H1 (cell line): ENCODE measurements at regions not wholly inside any gene's neighbourhood (a gene's known extent, or its start where the extent isn't known, plus 50 kb on each side); places are given as distances from the start of the nearest gene placed in this dataset.

Experiments used
- CTCF ChIA-PET: fragments of 300-600 bp; sonication (Branson Sonifier 250); formaldehyde crosslinking; loops from one replicate; lab custom pipeline; 2021; ENCODE audit not compliant: partially characterized antibody; lab: Charles Lee
- POLR2A ChIA-PET: fragments of 300-600 bp; sonication (Branson Sonifier 250); formaldehyde crosslinking; loops from one replicate; lab custom pipeline; 2021; ENCODE audit warnings: inconsistent platforms; ENCODE audit not compliant: partially characterized antibody; lab: Charles Lee
- DNase-seq, 2 experiments: peaks; one replicate each; pipeline versions ENCODE4 v3.0.0 to v3.0.0-alpha.2; 2010 to 2022; ENCODE audit warnings: low spot score in 2 of 2, low read depth in 1 of 2, mixed read lengths in 1 of 2
- FAIRE-seq: peaks from 2 replicates; lab custom pipeline; 2011; peaks lifted over from hg19 to GRCh38; lab: Jason Lieb, UNC
- H2AFZ ChIP-seq: 2 replicates; pipeline ENCODE4 v1.8.1; 2012; ENCODE audit warnings: low read length, inconsistent platforms
- H2AK5ac ChIP-seq: 2 replicates; pipeline ENCODE4 v1.6.1; 2013; ENCODE audit warnings: low read depth, low read length
- H2BK120ac ChIP-seq: replicated peaks from 2 replicates; pipeline ENCODE3; 2013; ENCODE audit warnings: low read depth, low read length, inconsistent platforms
- H2BK12ac ChIP-seq: 2 replicates; pipeline ENCODE4 v1.6.1; 2013; ENCODE audit warnings: low read depth, low read length
- H2BK15ac ChIP-seq: 2 replicates; pipeline ENCODE4 v1.6.1; 2013; ENCODE audit warnings: low read length
- H2BK20ac ChIP-seq: 2 replicates; pipeline ENCODE4 v1.6.1; 2013; ENCODE audit warnings: low read length
- H2BK5ac ChIP-seq: 2 replicates; pipeline ENCODE4 v1.6.1; 2013; ENCODE audit warnings: low read depth, low read length
- H3K14ac ChIP-seq: 2 replicates; pipeline ENCODE4 v1.6.1; 2013; ENCODE audit warnings: inconsistent platforms; ENCODE audit not compliant: insufficient read length
- H3K18ac ChIP-seq: 2 replicates; pipeline ENCODE4 v1.6.1; 2013; ENCODE audit warnings: low read length; ENCODE audit errors: extremely low read depth
- H3K23ac ChIP-seq: 2 replicates; pipeline ENCODE4 v1.6.1; 2013; ENCODE audit warnings: inconsistent platforms; ENCODE audit not compliant: insufficient read length
- H3K23me2 ChIP-seq: 2 replicates; pipeline ENCODE4 v1.6.1; 2013; ENCODE audit warnings: low read depth, low read length
- H3K27ac ChIP-seq: 2 replicates; pipeline ENCODE4 v1.6.1; 2011; ENCODE audit warnings: low read depth, low read length, inconsistent platforms
- H3K27me3 ChIP-seq, 4 experiments: replicated peaks in 1 of 4; 1 replicate in 1 of 4; 2 replicates in 3 of 4; pipeline versions ENCODE4 v1.6.1 to v1.8.1; 2011 to 2013; ENCODE audit warnings: low read length in 3 of 4, mild to moderate bottlenecking in 3 of 4, inconsistent platforms in 2 of 4, mixed read lengths in 2 of 4, moderate library complexity in 1 of 4; ENCODE audit not compliant: control insufficient read depth in 3 of 4, insufficient read depth in 3 of 4; ENCODE audit errors: extremely low read depth in 1 of 4
- H3K36me3 ChIP-seq, 4 experiments: 2 replicates each; pipeline versions ENCODE4 v1.6.1 to v1.8.1; 2011 to 2013; ENCODE audit warnings: mild to moderate bottlenecking in 4 of 4, low read length in 3 of 4, moderate library complexity in 2 of 4, control low read depth in 1 of 4, inconsistent platforms in 1 of 4; ENCODE audit not compliant: insufficient read depth in 4 of 4, control insufficient read depth in 2 of 4
- H3K4ac ChIP-seq: replicated peaks from 2 replicates; pipeline ENCODE3; 2013; ENCODE audit warnings: low read length, low read depth, mixed read lengths, inconsistent platforms; ENCODE audit not compliant: insufficient read length
- H3K4me1 ChIP-seq, 4 experiments: replicated peaks in 1 of 4; 1 replicate in 1 of 4; 2 replicates in 3 of 4; pipeline versions ENCODE4 v1.6.1 to v1.8.1; 2011 to 2013; ENCODE audit warnings: low read length in 3 of 4, inconsistent platforms in 2 of 4, mixed read lengths in 1 of 4; ENCODE audit not compliant: insufficient read depth in 4 of 4, control insufficient read depth in 3 of 4
- H3K4me2 ChIP-seq, 2 experiments: 2 replicates each; pipeline versions ENCODE4 v1.6.1 to v1.8.1; 2011 to 2013; ENCODE audit warnings: low read depth in 2 of 2, low read length in 2 of 2, control low read depth in 1 of 2, inconsistent platforms in 1 of 2, mild to moderate bottlenecking in 1 of 2; ENCODE audit not compliant: insufficient read depth in 1 of 2
- H3K4me3 ChIP-seq, 4 experiments: fragments of 200-600, 300-600 bp in 1 of 4; sonication (generic), shearing (Covaris generic), sonication (Bioruptor Twin) in 1 of 4; 2 replicates each; pipeline versions ENCODE4 v1.5.1 to v1.8.1; 2011 to 2016; ENCODE audit warnings: low read length in 4 of 4, low read depth in 3 of 4, control low read depth in 2 of 4, inconsistent platforms in 2 of 4, mild to moderate bottlenecking in 2 of 4, mixed read lengths in 1 of 4, moderate library complexity in 1 of 4; ENCODE audit not compliant: insufficient read depth in 2 of 4; ENCODE audit errors: extremely low read depth in 1 of 4
- H3K56ac ChIP-seq: replicated peaks from 2 replicates; pipeline ENCODE3; 2013; ENCODE audit warnings: low read depth, mild to moderate bottlenecking, mixed read lengths, low read length, inconsistent platforms; ENCODE audit not compliant: insufficient read length
- H3K79me1 ChIP-seq: 2 replicates; pipeline ENCODE4 v1.6.1; 2013; ENCODE audit warnings: low read depth, low read length, control low read depth
- H3K79me2 ChIP-seq, 2 experiments: 2 replicates each; pipeline versions ENCODE4 v1.6.1 to v1.8.1; 2012 to 2013; ENCODE audit warnings: low read length in 2 of 2, mild to moderate bottlenecking in 2 of 2, inconsistent platforms in 1 of 2; ENCODE audit not compliant: insufficient read depth in 2 of 2, control insufficient read depth in 1 of 2
- H3K9ac ChIP-seq, 4 experiments: replicated peaks in 1 of 4; 1 replicate in 1 of 4; 2 replicates in 3 of 4; pipeline versions ENCODE4 v1.6.1 to v1.8.1; 2011 to 2013; ENCODE audit warnings: low read depth in 3 of 4, low read length in 3 of 4, control low read depth in 2 of 4, mild to moderate bottlenecking in 2 of 4, moderate library complexity in 2 of 4, inconsistent platforms in 1 of 4; ENCODE audit errors: extremely low read depth in 1 of 4
- H3K9me3 ChIP-seq, 2 experiments: 2 replicates each; pipeline versions ENCODE4 v1.6.1 to v1.8.1; 2012 to 2013; ENCODE audit warnings: mild to moderate bottlenecking in 2 of 2, moderate library complexity in 2 of 2, control low read depth in 1 of 2, inconsistent platforms in 1 of 2, low read depth in 1 of 2, low read length in 1 of 2, mixed read lengths in 1 of 2; ENCODE audit not compliant: insufficient read depth in 2 of 2
- H4K20me1 ChIP-seq, 2 experiments: replicated peaks in 1 of 2; 2 replicates each; pipeline versions ENCODE3 to v1.8.1; 2011 to 2013; ENCODE audit warnings: inconsistent platforms in 2 of 2, low read length in 2 of 2, mild to moderate bottlenecking in 1 of 2; ENCODE audit not compliant: insufficient read depth in 2 of 2, control insufficient read depth in 1 of 2
- H4K5ac ChIP-seq: 2 replicates; pipeline ENCODE4 v1.6.1; 2013; ENCODE audit warnings: low read length, low read depth, mixed read lengths, inconsistent platforms; ENCODE audit not compliant: insufficient read length
- H4K8ac ChIP-seq: 2 replicates; pipeline ENCODE4 v1.8.0; 2013; ENCODE audit warnings: mild to moderate bottlenecking, moderate library complexity, low read length, inconsistent platforms; ENCODE audit not compliant: insufficient read depth; ENCODE audit errors: extremely low read depth
- H4K91ac ChIP-seq: replicated peaks from 2 replicates; pipeline ENCODE3; 2013; ENCODE audit warnings: low read length, mixed read lengths, inconsistent platforms; ENCODE audit not compliant: insufficient read length
- CBX8 ChIP-seq: fragments of 300-800, 300-1000 bp; sonication (generic); IDR thresholded peaks from 2 replicates; pipeline ENCODE4 v1.7.1; 2016; ENCODE audit warnings: low read depth, low read length, borderline replicate concordance
- CHD2 ChIP-seq: IDR thresholded peaks from 2 replicates; pipeline ENCODE4 v1.6.1; 2012; ENCODE audit warnings: low read length, improper control_type of control experiment
- GTF2F1 ChIP-seq: IDR thresholded peaks from 2 replicates; pipeline ENCODE4 v1.6.1; 2012; ENCODE audit warnings: low read depth, low read length, improper control_type of control experiment, borderline replicate concordance
- JUN ChIP-seq: IDR thresholded peaks from 2 replicates; pipeline ENCODE4 v1.6.1; 2011; ENCODE audit warnings: low read depth, mild to moderate bottlenecking, improper control_type of control experiment, low read length
- KDM4A ChIP-seq: IDR thresholded peaks from one replicate; pipeline ENCODE4 v1.7.1; 2012; ENCODE audit warnings: low read depth, mild to moderate bottlenecking, moderate library complexity, low read length, inconsistent platforms; ENCODE audit not compliant: severe bottlenecking
- TAF1 ChIP-seq: IDR thresholded peaks from 2 replicates; pipeline ENCODE4 v1.6.1; 2011; ENCODE audit warnings: mild to moderate bottlenecking, low read depth, low read length
- TCF12 ChIP-seq: IDR thresholded peaks from 2 replicates; pipeline ENCODE4 v1.6.1; 2011; ENCODE audit warnings: low read depth, mild to moderate bottlenecking, low read length
- WGBS, 2 experiments: shearing (Covaris generic) in 1 of 2; methylation state at CpG; one replicate each; pipeline versions ENCODE4 v1.1.6 to v1.1.7; 2013 to 2015; ENCODE audit warnings: low lambda C conversion rate in 2 of 2, mixed read lengths in 2 of 2, inconsistent platforms in 1 of 2, low coverage in 1 of 2, missing lambda C conversion rate in 1 of 2; ENCODE audit not compliant: insufficient replicate concordance in 2 of 2, insufficient coverage in 1 of 2, insufficient read length in 1 of 2; ENCODE audit errors: extremely low coverage in 1 of 2, missing lambda C conversion rate in 1 of 2; 5-methylcytosine and 5-hydroxymethylcytosine counted together

DNA sequence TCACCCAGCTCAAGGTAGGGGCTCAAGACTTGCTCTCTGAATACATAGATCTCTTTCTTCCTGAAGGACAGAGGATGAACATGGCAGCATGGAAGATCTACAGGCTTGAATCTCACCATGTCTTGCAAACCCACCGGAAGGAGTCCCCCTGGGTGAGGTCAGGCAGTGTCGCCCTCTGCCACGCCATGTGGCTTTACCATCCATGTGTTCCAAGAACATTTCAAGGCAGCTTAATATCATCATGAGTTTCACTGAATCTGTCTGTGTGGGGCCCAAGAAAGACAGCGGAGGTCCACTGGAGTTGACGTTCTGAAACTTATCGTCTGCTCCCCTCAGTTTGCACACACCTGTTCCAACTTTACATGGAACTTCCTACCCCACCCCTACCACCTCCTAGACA is 1202.6 kb downstream of the TBC1D22A start:
- Histone ChIP-seq H2AK5ac (no peak overlapping the region), H3K9ac (no peak overlapping the region), H4K20me1 (no peaks in the 10 kb centered on the region), H2BK12ac (no peak overlapping the region), H2AFZ (no peak overlapping the region), H3K4me1 (no peaks in the 10 kb centered on the region), H3K23me2 (no peaks in the 10 kb centered on the region; the same call in 1 of the 2 replicates), H4K5ac (no peak overlapping the region), H2BK120ac (no peak overlapping the region), H3K36me3 (no peaks in the 10 kb centered on the region), H3K14ac (no peak overlapping the region), H2BK5ac (no peak overlapping the region), H3K23ac (no peak overlapping the region), H3K4me2 (no peak overlapping the region), H2BK15ac (no peak overlapping the region), H4K8ac (no peak overlapping the region), H3K27ac (no peak overlapping the region), H3K18ac (no peak overlapping the region), H3K4me3 (no peak overlapping the region), H4K91ac (no peak overlapping the region), H3K79me1 (no peaks in the 10 kb centered on the region), H2BK20ac (no peak overlapping the region), H3K79me2 (no peaks in the 10 kb centered on the region), H3K56ac (no peak overlapping the region), H3K4ac (no peak overlapping the region), H3K27me3 (no peaks in the 10 kb centered on the region), H3K9me3 (peaks cover 29 to 51% of the 10 kb centered on the region in 2 experiments; a peak in 3 of 4 replicates)
- ChIA-PET POLR2A (no interaction called here), CTCF (no interaction called here)
- FAIRE-seq (no peak), DNase-seq (no peak)
- WGBS, 2 experiments: 85% methylated on average over 6 of the region's 6 CpGs; no CpG with 5 or more reads in 1 of the 2 experiments
- TF ChIP-seq KDM4A: no peak
- no peak for TF ChIP-seq GTF2F1
- no peak for TF ChIP-seq JUN
- TF ChIP-seq CHD2: no peak
- no peak for TF ChIP-seq TCF12
- TF ChIP-seq CBX8: no peak
- TF ChIP-seq TAF1: no peak
